Astrocyte of the spinal cord (primary cell): ENCODE measurements at regions not wholly inside any gene's neighbourhood (a gene's known extent, or its start where the extent isn't known, plus 50 kb on each side); places are given as distances from the start of the nearest gene placed in this dataset.

Source experiments
- DNase-seq: peaks from one replicate; pipeline ENCODE4 v3.0.0; 2011; ENCODE audit warnings: low read depth, low spot score
- H3K4me3 ChIP-seq: 2 replicates; pipeline ENCODE4 v1.5.1; 2011; ENCODE audit warnings: low read depth, mild to moderate bottlenecking, low read length, moderate library complexity
- in situ Hi-C: cut with HindIII; loops from 2 replicates; pipeline ENCODE4 v1.10.0; 2017; ENCODE audit warnings: low sequenced_read_pairs
- TF ChIP-seq, protein P1 (sequence below): IDR thresholded peaks from 2 replicates; pipeline ENCODE4 v1.5.1; 2012; ENCODE audit warnings: low read depth, mild to moderate bottlenecking, low read length, inconsistent platforms

DNA sequence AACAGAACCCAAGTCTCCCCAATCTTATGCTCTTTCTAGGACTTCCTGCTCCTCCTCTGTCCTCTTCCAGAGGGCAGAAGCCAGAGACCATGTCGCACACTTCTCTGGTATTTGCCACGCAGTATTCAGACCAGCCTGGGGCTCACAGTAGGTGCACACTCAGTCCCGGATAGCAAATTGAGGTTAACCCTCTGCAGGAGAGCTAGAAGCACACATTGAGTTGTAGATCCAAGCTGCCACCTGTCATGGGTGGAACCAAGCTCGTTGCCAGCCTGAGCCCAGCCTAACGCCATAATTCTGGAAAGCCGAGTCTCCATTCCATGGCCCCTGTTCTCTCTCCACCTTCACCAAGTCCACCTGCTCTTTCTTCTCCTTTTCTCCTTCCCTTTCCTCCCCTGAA is 562.1 kb downstream of the BUD13 start:
- no peak for DNase-seq
- H3K4me3 ChIP-seq, result no peak overlapping the region
- in situ Hi-C loops, result no loop called here
- TF ChIP-seq, protein P1, sequence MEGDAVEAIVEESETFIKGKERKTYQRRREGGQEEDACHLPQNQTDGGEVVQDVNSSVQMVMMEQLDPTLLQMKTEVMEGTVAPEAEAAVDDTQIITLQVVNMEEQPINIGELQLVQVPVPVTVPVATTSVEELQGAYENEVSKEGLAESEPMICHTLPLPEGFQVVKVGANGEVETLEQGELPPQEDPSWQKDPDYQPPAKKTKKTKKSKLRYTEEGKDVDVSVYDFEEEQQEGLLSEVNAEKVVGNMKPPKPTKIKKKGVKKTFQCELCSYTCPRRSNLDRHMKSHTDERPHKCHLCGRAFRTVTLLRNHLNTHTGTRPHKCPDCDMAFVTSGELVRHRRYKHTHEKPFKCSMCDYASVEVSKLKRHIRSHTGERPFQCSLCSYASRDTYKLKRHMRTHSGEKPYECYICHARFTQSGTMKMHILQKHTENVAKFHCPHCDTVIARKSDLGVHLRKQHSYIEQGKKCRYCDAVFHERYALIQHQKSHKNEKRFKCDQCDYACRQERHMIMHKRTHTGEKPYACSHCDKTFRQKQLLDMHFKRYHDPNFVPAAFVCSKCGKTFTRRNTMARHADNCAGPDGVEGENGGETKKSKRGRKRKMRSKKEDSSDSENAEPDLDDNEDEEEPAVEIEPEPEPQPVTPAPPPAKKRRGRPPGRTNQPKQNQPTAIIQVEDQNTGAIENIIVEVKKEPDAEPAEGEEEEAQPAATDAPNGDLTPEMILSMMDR, result no peak

DNA sequence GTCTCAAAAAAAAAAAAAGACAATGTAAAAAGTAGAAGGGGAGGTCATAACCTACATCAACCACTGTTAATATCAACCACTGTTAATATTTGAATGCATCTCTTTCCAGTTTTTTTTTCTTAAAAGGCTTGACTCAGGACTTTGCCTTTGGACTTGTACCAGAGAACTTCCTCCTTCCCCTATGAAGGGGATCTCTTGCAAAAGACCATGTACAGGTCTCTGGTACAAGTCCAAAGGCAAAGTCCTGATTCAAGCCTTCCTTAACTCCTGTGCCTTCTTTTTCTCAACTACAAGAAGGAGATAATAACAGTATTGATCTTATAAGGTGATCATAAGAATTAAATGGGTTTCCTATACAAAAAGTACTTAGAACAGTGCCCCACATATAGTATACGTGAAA is 563.5 kb downstream of the BUD13 start:
- H3K4me3 ChIP-seq, result no peak overlapping the region
- in situ Hi-C loops, result no loop called here
- no peak for DNase-seq
- TF ChIP-seq, protein P1, result no peak

DNA sequence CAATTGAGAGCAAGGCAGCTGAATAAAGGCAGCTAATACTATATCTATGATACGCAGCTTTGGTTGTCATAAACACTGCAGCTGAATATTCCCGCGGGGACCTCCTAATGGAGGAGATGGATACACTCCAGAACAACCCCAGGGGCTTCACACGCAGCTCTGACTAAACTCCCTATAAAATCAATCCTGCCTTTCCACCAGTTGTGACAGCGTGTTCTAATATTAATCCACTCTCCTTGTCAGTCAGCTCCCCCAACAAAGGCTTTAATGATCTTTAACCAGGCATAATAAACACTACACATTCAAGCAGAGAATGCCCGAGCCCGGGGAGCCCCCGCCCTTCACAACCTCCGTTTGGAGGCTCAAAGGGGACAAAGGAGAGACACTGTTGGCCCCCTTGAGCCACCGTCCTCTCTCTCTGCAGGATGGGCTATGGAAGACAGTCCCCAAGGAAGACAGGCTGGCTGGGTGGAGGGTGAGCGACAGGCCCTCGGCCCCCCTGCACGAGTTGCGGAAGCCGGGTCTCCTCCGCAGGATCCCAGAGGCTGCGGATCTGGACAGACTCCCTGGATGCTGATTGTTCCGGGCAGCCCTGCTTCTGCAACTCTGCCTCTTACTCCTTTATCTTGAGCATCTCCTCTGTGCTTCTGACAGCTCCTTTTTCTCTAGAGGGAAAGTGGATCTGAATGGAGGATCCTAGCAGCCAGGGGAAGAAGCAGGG is 565.2 kb downstream of the BUD13 start:
- no peak for DNase-seq
- in situ Hi-C loops, result no loop called here
- TF ChIP-seq, protein P1, result no peak
- no peak overlapping the region for H3K4me3 ChIP-seq

DNA sequence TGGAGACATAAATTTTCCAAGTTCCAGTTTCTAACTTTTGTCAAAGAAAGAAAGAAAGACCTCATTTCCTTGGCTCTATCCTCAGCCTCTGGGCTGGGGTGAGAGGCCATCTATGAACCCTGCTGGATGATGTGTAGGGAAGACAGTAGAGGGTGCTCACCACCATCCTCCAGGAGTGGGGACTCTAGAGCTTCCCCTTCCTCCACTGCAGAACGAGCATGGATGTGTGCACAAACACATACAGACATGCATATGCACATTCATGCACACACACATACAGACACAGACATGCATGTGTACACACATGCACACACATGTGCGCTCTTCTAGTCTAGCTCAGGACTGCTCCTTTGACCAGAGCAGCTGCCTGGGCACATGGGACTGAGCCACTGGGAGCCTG is 565.8 kb downstream of the BUD13 start:
- no peak for DNase-seq
- TF ChIP-seq, protein P1, result no peak
- no peak overlapping the region for H3K4me3 ChIP-seq
- in situ Hi-C loops, result no loop called here

DNA sequence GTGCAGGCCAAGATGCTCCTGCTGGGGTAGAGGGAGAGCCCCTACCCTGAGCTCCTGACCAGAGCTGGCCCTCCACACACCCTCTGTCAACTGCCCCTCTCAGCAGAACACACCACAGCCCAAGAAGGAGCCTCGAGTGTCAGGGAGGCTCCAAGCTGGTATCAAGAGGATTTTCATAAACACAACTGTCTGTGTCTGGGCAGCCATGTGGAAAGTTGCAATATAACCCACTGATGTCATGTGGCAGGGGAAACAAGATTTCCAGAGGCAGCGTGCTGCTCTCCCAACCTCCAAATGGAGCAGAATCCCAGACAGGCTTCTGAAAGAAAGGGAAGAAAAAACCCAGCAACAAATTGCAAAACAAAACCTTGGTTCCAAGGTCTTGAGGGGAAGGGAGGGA is 569.9 kb downstream of the BUD13 start:
- in situ Hi-C loops, result no loop called here
- DNase-seq, result no peak
- TF ChIP-seq, protein P1, result no peak

DNA sequence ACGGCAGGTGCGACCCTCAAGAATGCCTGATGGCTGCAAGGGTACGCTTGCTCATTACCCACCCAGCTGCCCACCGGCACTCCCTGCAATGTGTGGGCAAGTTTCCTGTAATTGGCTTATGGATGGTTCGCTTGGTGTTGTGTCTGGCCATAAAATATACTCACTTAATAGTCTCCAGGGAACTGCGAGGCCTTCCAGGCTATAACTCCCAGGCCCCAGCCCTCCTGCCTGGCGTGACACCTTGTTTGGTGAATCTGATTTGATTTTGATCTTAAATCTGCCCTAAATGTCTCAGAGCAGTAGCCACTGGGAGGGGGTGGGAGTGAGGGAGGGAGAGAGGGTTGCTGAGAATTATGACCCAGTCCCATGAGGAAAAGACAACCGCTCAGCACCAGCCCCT is 572.2 kb downstream of the BUD13 start:
- DNase-seq, result no peak
- in situ Hi-C loops, result no loop called here
- TF ChIP-seq, protein P1, result no peak
- H3K4me3 ChIP-seq, result no peak overlapping the region

More for the DNA sequence above, 569.9 kb downstream of the BUD13 start:
- H3K4me3 ChIP-seq, result no peak overlapping the region
